ENCODE measurements at regions not wholly inside any gene's neighbourhood (a gene's known extent, or its start where the extent isn't known, plus 50 kb on each side); places are given as distances from the start of the nearest gene placed in this dataset.

DNA sequence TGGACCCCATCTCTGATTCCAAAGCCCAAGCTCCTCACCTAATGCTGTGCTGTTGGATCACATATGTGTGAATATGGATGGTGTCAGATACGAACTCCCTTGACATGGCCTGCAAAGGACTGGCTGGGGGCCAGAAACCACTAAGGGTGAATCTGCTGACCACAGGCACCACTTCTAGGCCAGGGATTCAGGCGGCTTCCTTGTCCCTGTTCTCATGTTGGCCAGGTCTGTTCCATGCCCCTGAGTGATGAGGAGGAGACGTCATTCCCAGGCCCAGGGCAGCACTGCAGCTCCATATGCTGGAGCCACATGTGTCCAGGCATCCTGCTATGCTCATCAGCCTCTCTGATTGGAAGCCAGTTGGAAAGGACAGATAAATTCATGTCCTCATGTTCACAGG, 130.0 kb upstream of the BDNF start:
- TF ChIP-seq, protein P1, sequence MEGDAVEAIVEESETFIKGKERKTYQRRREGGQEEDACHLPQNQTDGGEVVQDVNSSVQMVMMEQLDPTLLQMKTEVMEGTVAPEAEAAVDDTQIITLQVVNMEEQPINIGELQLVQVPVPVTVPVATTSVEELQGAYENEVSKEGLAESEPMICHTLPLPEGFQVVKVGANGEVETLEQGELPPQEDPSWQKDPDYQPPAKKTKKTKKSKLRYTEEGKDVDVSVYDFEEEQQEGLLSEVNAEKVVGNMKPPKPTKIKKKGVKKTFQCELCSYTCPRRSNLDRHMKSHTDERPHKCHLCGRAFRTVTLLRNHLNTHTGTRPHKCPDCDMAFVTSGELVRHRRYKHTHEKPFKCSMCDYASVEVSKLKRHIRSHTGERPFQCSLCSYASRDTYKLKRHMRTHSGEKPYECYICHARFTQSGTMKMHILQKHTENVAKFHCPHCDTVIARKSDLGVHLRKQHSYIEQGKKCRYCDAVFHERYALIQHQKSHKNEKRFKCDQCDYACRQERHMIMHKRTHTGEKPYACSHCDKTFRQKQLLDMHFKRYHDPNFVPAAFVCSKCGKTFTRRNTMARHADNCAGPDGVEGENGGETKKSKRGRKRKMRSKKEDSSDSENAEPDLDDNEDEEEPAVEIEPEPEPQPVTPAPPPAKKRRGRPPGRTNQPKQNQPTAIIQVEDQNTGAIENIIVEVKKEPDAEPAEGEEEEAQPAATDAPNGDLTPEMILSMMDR (conservative IDR thresholded peaks at IDR 0.05; ENCODE audit: low read length): no peak
- no peak for TF ChIP-seq EZH2phosphoT487 (IDR thresholded peaks at IDR 0.05; ENCODE audit: borderline replicate concordance, low read depth, low read length)
- no TSS peak for BruUV-seq (replicated peaks)
- no peak overlapping the region for H3K4me2 ChIP-seq (ENCODE audit: low read length)

DNA sequence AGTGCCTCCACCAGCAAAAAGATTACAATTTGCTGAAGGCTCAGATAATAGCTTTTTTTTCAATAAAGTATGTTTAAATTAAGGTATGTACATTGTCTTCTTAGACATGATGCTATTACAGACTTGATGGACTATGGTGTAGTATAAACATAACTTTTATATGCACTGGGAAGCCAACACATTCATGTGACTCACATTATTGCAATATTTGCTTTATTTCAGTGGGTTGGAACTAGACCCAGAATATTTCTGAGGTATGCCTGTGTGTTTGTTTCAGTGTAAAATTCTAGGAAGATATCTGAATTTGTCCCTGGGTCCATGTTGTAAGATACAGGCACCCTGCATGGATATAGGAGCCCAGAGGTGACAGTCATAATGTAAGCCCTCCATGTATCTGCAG, 120.0 kb upstream of the BDNF start:
- no peaks in the 10 kb centered on the region for H3K79me2 ChIP-seq (ENCODE audit: insufficient read depth, low read depth, low read length)
- CTCF ChIA-PET (ENCODE audit: unreplicated experiment): no interaction called here
- no peaks in the 10 kb centered on the region for H3K9me2 ChIP-seq (ENCODE audit: insufficient read depth, low read length)
- TF ChIP-seq, protein P1 (conservative IDR thresholded peaks at IDR 0.05; ENCODE audit: low read length): no peak
- TF ChIP-seq EZH2phosphoT487 (IDR thresholded peaks at IDR 0.05; ENCODE audit: borderline replicate concordance, low read depth, low read length): no peak
- POLR2A ChIA-PET: no interaction called here
- BruUV-seq (replicated peaks): no TSS peak
- no peaks in the 10 kb centered on the region for H4K20me1 ChIP-seq (ENCODE audit: insufficient read depth, low read length)
- intact Hi-C loops (cut with micrococcal nuclease; ENCODE audit: unreplicated experiment): no loop called here
- H3K4me2 ChIP-seq (ENCODE audit: low read length): no peak overlapping the region
- H2AFZ ChIP-seq (ENCODE audit: low read length): no peak overlapping the region
- H3K36me3 ChIP-seq (ENCODE audit: insufficient read depth, low read length): no peaks in the 10 kb centered on the region
- no peaks in the 10 kb centered on the region for H3K4me1 ChIP-seq (ENCODE audit: insufficient read depth, low read length, poor library complexity, severe bottlenecking)
- no peak overlapping the region for H3K4me3 ChIP-seq (ENCODE audit: low read depth, low read length, poor library complexity, severe bottlenecking)
- DNase-seq (ENCODE audit: low spot score): no peak
- H3K9me3 ChIP-seq (ENCODE audit: low read length): no peaks in the 10 kb centered on the region
- no peak overlapping the region for H3K27ac ChIP-seq (ENCODE audit: low read depth, low read length, poor library complexity, severe bottlenecking)

More for the DNA sequence above, 130.0 kb upstream of the BDNF start:
- Histone ChIP-seq H2AFZ (ENCODE audit: low read length) (no peak overlapping the region), H3K36me3 (ENCODE audit: insufficient read depth, low read length) (no peaks in the 10 kb centered on the region), H3K27ac (ENCODE audit: low read depth, low read length, poor library complexity, severe bottlenecking) (no peak overlapping the region), H3K79me2 (ENCODE audit: insufficient read depth, low read depth, low read length) (no peaks in the 10 kb centered on the region), H4K20me1 (ENCODE audit: insufficient read depth, low read length) (no peaks in the 10 kb centered on the region), H3K9me3 (ENCODE audit: low read length) (no peaks in the 10 kb centered on the region), H3K9me2 (ENCODE audit: insufficient read depth, low read length) (no peaks in the 10 kb centered on the region), H3K4me3 (ENCODE audit: low read depth, low read length, poor library complexity, severe bottlenecking) (no peak overlapping the region), H3K4me1 (ENCODE audit: insufficient read depth, low read length, poor library complexity, severe bottlenecking) (no peaks in the 10 kb centered on the region)
- ChIA-PET POLR2A (no interaction called here), CTCF (ENCODE audit: unreplicated experiment) (no interaction called here)
- DNase-seq (ENCODE audit: low spot score): no peak
- intact Hi-C loops (cut with micrococcal nuclease; ENCODE audit: unreplicated experiment): no loop called here

DNA sequence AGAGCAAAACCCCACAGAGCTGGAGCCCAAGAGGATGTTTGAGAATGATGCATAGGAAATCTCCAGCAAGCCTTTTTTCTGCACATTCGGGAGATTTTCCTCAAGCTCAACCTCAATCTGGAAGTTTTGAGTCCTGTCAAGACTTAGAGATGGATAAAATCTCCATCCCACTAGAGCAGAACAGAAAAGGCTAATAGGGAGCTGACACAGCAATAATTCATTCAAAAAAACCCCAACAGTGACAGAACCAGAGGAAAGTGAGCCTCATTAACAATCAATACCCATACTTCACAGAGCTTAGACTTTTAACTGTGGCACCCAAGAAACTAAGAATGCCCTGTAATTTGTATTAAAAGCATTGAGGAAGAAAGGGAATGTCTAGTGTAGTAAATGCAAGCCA, 115.9 kb upstream of the BDNF start:
- Histone ChIP-seq H3K27ac (ENCODE audit: low read depth, low read length, poor library complexity, severe bottlenecking) (no peak overlapping the region), H3K9me2 (ENCODE audit: insufficient read depth, low read length) (no peaks in the 10 kb centered on the region), H3K4me1 (ENCODE audit: insufficient read depth, low read length, poor library complexity, severe bottlenecking) (no peaks in the 10 kb centered on the region), H3K36me3 (ENCODE audit: insufficient read depth, low read length) (no peaks in the 10 kb centered on the region), H3K4me2 (ENCODE audit: low read length) (no peak overlapping the region), H3K4me3 (ENCODE audit: low read depth, low read length, poor library complexity, severe bottlenecking) (no peak overlapping the region), H4K20me1 (ENCODE audit: insufficient read depth, low read length) (no peaks in the 10 kb centered on the region), H3K79me2 (ENCODE audit: insufficient read depth, low read depth, low read length) (no peaks in the 10 kb centered on the region), H2AFZ (ENCODE audit: low read length) (no peak overlapping the region), H3K9me3 (ENCODE audit: low read length) (no peaks in the 10 kb centered on the region)
- CTCF ChIA-PET (ENCODE audit: unreplicated experiment): no interaction called here
- DNase-seq (ENCODE audit: low spot score): no peak
- intact Hi-C loops (cut with micrococcal nuclease; ENCODE audit: unreplicated experiment): no loop called here
- POLR2A ChIA-PET: interaction anchor here (0.5 kb wide), 1 partner anchor 1132 kb away, joined by 3 read pairs; no protein-coding TSS in a partner anchor
- no TSS peak for BruUV-seq (replicated peaks)
- TF ChIP-seq EZH2phosphoT487 (IDR thresholded peaks at IDR 0.05; ENCODE audit: borderline replicate concordance, low read depth, low read length): no peak
- TF ChIP-seq, protein P1 (conservative IDR thresholded peaks at IDR 0.05; ENCODE audit: low read length): no peak
